NCI-H1930 (cell line): ENCODE measurements at regions not wholly inside any gene's neighbourhood (a gene's known extent, or its start where the extent isn't known, plus 50 kb on each side); places are given as distances from the start of the nearest gene placed in this dataset.
"Not testable (repeated sequence)": the region's sequence is repeated elsewhere in the genome, so short reads cannot be mapped to it uniquely, and the experiment has no call there.

ENCODE experiments used
- DNase-seq, 2 experiments: peaks; one replicate each; lab custom pipeline; 2025; lab: John Stamatoyannopoulos, UW

DNA sequence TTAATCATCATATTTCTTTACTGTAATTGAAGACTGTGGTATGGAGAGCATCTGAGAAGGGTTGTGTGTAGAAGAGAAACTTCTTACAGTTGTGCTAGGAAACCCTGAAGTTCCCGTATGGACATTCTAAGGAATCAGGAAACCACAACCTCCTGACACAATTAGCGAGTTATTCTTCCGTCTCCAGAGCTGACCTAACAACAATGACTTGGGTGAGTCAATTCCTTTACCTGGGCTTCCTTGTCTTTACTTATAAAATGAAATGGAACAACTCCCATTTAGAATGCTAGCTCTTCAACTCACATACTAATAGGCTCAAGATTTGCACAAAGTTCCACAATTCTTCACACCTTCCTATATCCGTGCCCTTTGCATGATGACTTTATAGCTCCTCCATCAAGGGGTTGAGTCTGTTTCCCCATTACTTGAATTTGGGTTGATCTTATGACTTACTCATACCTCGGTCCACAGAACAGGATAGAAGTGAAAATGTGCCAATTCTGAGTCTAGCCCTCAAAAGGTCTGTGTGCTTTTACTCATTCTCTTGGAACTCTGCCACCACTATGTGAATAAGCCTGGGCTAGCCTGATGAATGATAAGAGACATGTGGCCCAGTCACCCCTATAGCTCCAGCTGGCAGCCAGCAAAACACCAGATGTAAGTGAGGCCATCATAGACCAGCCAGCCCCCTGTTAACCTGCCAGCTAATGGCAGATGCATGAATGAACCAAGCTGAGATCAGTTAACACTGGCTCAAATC, 459.4 kb downstream of the ETNK1 start:
- DNase-seq: peak in 1 of 2 experiments; percentile 20

- no peak for DNase-seq
Observed at GRCh38 chr12:23088594-23088993, 463.6 kb downstream of the ETNK1 start.

DNA sequence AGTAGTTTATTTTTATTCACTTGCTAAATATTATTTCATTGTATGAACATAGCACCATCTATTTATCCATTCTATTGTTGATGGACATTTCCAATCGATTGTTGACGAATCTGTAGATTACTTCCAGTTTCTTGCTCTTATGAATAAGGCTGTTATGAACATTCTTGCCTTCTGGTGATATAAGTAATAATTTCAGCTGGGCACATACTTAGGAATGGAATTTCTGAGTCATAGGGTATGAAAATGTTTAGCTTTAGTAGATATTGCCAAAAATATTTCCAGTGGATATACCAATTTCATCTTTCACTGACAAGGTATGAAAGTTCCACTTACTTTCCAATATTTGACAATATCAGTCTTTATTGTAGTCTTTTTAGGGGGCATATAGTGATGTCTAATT, 468.5 kb downstream of the ETNK1 start:
- DNase-seq: no peak

- no peak for DNase-seq
Observed at GRCh38 chr12:23096321-23096720, 471.4 kb downstream of the ETNK1 start.

- no peak for DNase-seq
Observed at GRCh38 chr12:23098110-23098509, 473.1 kb downstream of the ETNK1 start.

DNA sequence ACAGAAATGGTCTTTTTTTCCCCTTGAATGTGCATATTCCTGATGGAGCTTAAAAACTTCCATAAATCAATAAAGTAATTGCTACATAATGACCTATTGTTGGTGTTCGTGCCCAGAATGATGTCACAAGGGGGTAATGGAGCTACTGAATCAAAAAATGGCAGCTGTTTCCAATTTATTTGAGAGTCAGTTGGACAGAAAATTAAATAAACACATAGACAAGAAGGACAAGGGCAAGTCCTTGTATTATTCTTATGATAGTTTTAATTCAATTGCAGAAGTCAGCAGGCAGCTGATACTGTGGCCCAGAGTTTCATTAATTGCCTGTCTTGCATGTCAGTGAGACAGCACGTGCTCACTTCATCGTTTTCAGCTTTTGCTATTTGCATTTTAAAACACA, 473.5 kb downstream of the ETNK1 start:
- DNase-seq: peak in 1 of 2 experiments; percentile 76

- DNase-seq: no peak
Observed at GRCh38 chr12:23099104-23099503, 474.1 kb downstream of the ETNK1 start.

- DNase-seq: no peak
Observed at GRCh38 chr12:23099604-23100003, 474.6 kb downstream of the ETNK1 start.

GRCh38 chr12:23108957-23109356, 484.0 kb downstream of the ETNK1 start:
- no peak for DNase-seq

DNA sequence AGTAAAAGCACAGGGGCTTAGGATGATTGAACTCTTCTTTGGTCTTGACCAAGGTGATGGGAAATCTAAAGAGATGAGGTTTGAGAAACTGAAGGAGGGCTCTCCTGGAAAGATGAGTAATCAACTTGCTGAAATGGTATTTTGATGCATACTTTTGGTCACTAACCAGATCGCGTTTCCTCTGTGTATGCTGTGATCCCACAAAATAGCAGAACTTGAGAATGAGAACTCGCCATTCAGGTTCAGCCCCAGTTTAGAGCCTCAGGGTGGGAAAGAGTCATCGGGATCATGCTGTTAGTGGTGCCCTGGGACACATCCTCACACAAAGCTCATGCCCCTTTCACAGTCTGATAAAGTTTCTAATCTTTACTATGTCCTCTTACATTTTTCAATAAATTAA, 488.8 kb downstream of the ETNK1 start:
- DNase-seq: no peak

GRCh38 chr12:23115984-23116383, 491.0 kb downstream of the ETNK1 start:
- DNase-seq: no peak

GRCh38 chr12:23126794-23127193, 501.8 kb downstream of the ETNK1 start:
- no peak for DNase-seq

DNA sequence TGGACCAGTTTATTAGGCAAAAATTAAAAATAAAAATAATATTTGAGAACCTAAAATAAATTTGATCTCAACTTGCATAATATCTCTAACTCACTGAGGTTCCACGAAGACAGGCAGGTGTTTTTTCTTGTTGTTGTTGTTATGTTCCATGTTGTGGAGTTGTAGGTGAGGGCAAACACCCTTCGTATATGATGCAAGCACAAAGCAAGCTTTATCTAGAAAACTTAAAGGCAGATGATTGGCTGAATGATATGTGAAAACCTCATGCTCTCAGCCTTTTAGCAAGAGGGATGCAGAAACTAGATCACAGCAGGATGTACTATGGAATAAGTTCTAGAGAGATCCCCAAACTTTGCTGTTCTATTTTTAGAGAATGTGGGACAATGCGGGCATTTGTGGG, 502.7 kb downstream of the ETNK1 start:
- no peak for DNase-seq

DNA sequence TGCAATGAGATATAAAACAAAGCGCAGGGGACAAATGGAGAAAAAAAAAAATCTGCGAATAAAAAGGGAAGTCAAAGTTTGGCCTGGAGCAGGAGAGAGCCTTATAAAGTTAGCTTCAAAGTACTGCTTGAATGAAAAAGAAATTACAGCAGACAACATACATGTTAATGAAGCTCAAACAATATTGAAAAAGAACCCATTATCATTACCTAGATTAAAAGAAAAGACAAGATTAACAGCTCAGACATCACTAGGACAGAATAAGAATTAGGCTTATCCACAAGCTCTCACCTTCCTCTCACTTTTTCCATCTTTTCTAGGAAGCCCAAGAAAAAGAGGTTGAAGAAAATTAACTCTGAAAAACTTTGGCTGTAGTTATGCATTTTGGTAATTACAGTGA, 503.5 kb downstream of the ETNK1 start:
- no peak for DNase-seq

GRCh38 chr12:23132357-23132756, 507.4 kb downstream of the ETNK1 start:
- no peak for DNase-seq

- no peak for DNase-seq
Observed at GRCh38 chr12:23133471-23133870, 508.5 kb downstream of the ETNK1 start.

GRCh38 chr12:23139026-23139425, 514.1 kb downstream of the ETNK1 start:
- no peak for DNase-seq

DNA sequence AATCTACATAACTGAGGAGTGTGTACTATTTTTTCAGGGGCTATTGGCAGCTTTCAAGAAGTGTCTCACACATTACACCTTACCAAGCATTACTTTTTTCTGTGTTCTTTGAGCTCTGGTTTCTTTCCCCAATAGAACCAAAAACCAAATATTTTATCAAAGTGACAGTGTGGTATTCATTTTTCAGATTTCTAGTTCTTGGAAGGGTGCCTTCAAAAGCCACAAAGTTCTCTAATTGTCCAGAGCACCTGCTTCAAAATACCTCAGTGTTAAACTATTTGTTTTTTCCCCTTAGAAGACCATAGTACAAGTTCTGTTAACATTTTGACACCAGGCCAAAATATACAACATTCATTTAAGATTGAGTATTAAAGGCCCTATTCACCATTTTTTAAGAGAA, 515.7 kb downstream of the ETNK1 start:
- no peak for DNase-seq

- DNase-seq: no peak
Observed at GRCh38 chr12:23141335-23141734, 516.4 kb downstream of the ETNK1 start.

DNA sequence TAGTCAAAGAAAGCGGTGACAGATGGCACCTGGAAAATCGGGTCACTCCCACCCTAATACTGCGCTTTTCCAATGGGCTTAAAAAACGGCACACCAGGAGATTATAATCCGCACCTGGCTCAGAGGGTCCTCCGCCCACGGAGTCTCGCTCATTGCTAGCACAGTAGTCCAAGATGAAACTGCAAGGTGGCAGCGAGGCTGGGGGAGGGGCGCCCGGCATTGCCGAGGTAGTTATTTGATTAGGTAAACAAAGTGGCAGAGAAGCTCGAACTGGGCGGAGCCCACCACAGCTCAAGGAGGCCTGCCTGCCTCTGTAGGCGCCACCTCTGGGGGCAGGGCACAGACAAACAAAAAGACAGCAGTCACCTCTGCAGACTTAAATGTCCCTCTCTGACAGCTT, 521.1 kb downstream of the ETNK1 start:
- DNase-seq: not testable (repeated sequence)

- DNase-seq: no peak
Observed at GRCh38 chr12:23168459-23168858, 543.5 kb downstream of the ETNK1 start.

- DNase-seq: no peak
Observed at GRCh38 chr12:23169012-23169695, 544.2 kb downstream of the ETNK1 start.

GRCh38 chr12:23169696-23170013, 544.7 kb downstream of the ETNK1 start:
- DNase-seq: no peak

- no peak for DNase-seq
Observed at GRCh38 chr12:23174917-23175316, 549.9 kb downstream of the ETNK1 start.
